ENCODE measurements at regions not wholly inside any gene's neighbourhood (a gene's known extent, or its start where the extent isn't known, plus 50 kb on each side); places are given as distances from the start of the nearest gene placed in this dataset.

DNA sequence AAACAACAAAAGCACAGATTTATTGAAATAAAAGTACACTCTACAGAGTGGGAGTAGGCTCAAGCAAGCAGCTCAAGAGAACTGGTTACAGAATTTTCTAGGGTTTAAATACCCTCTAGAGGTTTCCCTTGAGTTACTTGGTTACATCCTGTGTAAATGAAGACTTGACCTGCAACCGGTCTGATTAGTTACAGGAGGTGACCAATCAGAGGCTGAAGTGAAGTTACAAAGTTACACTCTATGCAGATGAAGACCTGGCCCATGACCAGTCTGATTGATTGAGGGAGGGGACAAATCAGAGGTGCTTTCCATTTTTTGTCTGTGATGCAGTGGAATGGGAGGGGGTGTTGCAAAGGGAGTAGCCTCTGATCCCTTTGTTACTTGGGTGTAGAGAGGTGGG lies 723.4 kb downstream of the ZPLD1 start (continued):
- TF ChIP-seq RFX5 (IDR thresholded peaks at IDR 0.05; ENCODE audit: borderline replicate concordance, low read depth, low read length) (no peak), TBP (IDR thresholded peaks at IDR 0.05; ENCODE audit: low read depth, low read length) (no peak), FOSL1 (IDR thresholded peaks at IDR 0.05; ENCODE audit: insufficient read depth, low read depth, low read length) (no peak), BRCA1 (IDR thresholded peaks at IDR 0.05; ENCODE audit: low read depth, low read length) (no peak), SUZ12 (IDR thresholded peaks at IDR 0.05; ENCODE audit: low read length) (no peak)
